SK-MEL-5 (cell line): ENCODE measurements at regions not wholly inside any gene's neighbourhood (a gene's known extent, or its start where the extent isn't known, plus 50 kb on each side); places are given as distances from the start of the nearest gene placed in this dataset.

ENCODE experiments used
- DNase-seq: peaks from one replicate; pipeline ENCODE4 v3.0.0-alpha.2; 2016; ENCODE audit warnings: low read depth, low spot score
- in situ Hi-C: cut with HindIII; loops from 2 replicates; pipeline ENCODE4 v1.10.0; 2016; ENCODE audit warnings: low sequenced_read_pairs, high pct_unique_total_duplicates, low pct_unique_long_range_greater_than_20kb

GRCh38 chr5:15447209-15447608 lies 52.8 kb upstream of the FBXL7 start:
- in situ Hi-C loops = no loop called here

GRCh38 chr5:15446552-15446951 lies 53.4 kb upstream of the FBXL7 start:
- no peak for DNase-seq
- in situ Hi-C loops = no loop called here

More at GRCh38 chr5:15447209-15447608, 52.8 kb upstream of the FBXL7 start:
- no peak for DNase-seq

GRCh38 chr5:15442193-15442570 lies 57.8 kb upstream of the FBXL7 start:
- DNase-seq = no peak
- in situ Hi-C loops = no loop called here

- in situ Hi-C loops = no loop called here
- no peak for DNase-seq
These were observed 58.4 kb upstream of the FBXL7 start for GRCh38 chr5:15441433-15442192.

GRCh38 chr5:15440434-15440833 lies 59.5 kb upstream of the FBXL7 start:
- no peak for DNase-seq
- in situ Hi-C loops = no loop called here

- DNase-seq = no peak
- in situ Hi-C loops = no loop called here
These were observed 60.2 kb upstream of the FBXL7 start for GRCh38 chr5:15439801-15440200.

- no peak for DNase-seq
- in situ Hi-C loops = no loop called here
These were observed 66.3 kb upstream of the FBXL7 start for GRCh38 chr5:15433709-15434108.

GRCh38 chr5:15431923-15432322 lies 68.1 kb upstream of the FBXL7 start:
- DNase-seq = no peak
- in situ Hi-C loops = no loop called here

GRCh38 chr5:15425766-15426165 lies 74.2 kb upstream of the FBXL7 start:
- in situ Hi-C loops = no loop called here
- DNase-seq = no peak

GRCh38 chr5:15424769-15425168 lies 75.2 kb upstream of the FBXL7 start:
- DNase-seq = no peak
- in situ Hi-C loops = no loop called here

- no peak for DNase-seq
- in situ Hi-C loops = no loop called here
These were observed 78.0 kb upstream of the FBXL7 start for GRCh38 chr5:15421921-15422412.

- in situ Hi-C loops = no loop called here
- no peak for DNase-seq
These were observed 78.6 kb upstream of the FBXL7 start for GRCh38 chr5:15421381-15421780.

- in situ Hi-C loops = no loop called here
- DNase-seq = no peak
These were observed 79.8 kb upstream of the FBXL7 start for GRCh38 chr5:15420201-15420600.

- DNase-seq = no peak
- in situ Hi-C loops = no loop called here
These were observed 82.8 kb upstream of the FBXL7 start for GRCh38 chr5:15417156-15417555.

- no peak for DNase-seq
These were observed 93.5 kb upstream of the FBXL7 start for GRCh38 chr5:15406478-15406877.

GRCh38 chr5:15393146-15393545 lies 106.8 kb upstream of the FBXL7 start:
- in situ Hi-C loops = no loop called here
- DNase-seq = no peak

More at GRCh38 chr5:15406478-15406877, 93.5 kb upstream of the FBXL7 start:
- in situ Hi-C loops = no loop called here

GRCh38 chr5:15391704-15392397 lies 108.1 kb upstream of the FBXL7 start:
- in situ Hi-C loops = no loop called here
- DNase-seq = no peak

GRCh38 chr5:15388866-15389265 lies 111.1 kb upstream of the FBXL7 start:
- no peak for DNase-seq
- in situ Hi-C loops = no loop called here

GRCh38 chr5:15387931-15388524 lies 112.0 kb upstream of the FBXL7 start:
- in situ Hi-C loops = no loop called here
- no peak for DNase-seq
